HG02885 (cell line): ENCODE measurements at regions not wholly inside any gene's neighbourhood (a gene's known extent, or its start where the extent isn't known, plus 50 kb on each side); places are given as distances from the start of the nearest gene placed in this dataset.

ENCODE experiments used
- ATAC-seq: cut with Tn5 transposase; IDR thresholded peaks from one replicate; pipeline ENCODE4 v1.9.1; 2021; ENCODE audit warnings: mild to moderate bottlenecking; ENCODE audit not compliant: unreplicated experiment, poor library complexity

DNA sequence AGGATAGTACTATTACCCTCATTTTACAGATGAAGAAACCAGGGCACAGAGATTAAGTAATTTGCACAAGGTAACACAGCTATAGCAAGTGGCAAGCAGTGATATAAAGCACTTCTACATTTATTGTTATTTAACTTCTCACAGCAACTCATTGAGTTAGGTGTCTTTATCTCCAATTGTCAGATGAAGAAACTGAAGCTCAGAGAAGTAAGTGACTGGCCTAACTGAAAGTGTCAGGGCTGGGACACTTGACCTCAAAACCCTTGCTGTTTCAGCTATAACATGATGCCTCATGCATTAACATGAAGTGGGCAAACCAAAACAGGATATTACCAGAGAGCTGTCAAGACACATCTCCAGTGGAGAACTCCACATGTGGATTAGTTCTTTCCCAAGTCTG lies 65.8 kb upstream of the LEKR1 start:
- peak; percentile 86 for ATAC-seq

DNA sequence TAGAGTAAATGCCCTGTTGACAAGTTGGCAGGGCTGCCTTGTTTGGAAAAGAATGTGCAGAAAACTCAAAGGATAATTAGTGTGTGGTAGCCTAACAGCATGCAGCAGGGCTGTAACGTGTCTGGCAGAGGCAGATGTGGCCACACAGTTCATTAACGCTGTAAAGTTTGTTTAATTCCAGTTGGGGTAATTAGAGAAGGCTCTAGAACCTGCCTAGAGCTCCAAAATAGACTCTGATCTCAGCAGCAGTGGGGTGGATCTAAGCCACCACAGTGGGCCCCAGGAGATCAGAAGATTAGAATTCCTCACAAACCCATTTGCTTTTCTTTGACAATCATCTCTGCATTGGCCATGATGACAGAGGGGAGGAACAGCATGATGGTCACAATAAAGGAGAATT lies 65.1 kb upstream of the LEKR1 start:
- ATAC-seq: no peak

DNA sequence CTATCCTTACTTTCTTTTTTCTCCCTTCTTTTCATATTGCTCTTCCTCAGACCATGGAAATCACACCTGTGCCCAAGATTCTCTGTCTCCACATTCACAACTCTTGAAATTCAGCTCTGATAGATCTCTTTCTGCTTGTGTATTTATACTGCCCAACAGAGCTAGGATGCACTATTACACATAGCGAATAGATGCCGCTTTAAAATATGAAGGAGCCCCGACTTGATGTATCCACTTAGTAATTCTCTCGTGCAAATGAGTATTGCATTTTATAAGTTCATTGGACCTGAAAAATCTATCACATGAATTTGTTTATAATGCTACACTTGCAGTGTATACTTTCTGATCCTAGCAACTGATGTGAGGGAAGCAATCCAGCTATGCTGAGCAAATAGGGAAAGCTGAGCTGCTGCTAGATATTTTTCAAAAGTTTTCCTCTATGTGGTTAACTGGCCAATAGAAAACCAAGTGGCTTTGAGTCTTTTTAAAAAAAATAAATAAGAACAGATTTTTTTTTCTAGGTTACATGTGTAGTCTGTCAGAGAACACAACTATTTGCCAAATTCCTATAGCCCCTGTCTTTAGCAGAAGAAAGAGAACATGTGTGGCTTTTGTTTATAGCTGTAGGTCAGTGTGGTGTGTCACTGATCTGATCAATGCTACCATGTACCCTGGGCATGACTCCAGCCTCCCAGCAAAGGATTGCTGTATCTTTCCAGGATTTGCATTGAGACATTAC lies 64.3 kb upstream of the LEKR1 start:
- no peak for ATAC-seq

- no peak for ATAC-seq
Measured at GRCh38 chr3:156762631-156763185, 63.4 kb upstream of the LEKR1 start.

- no peak for ATAC-seq
Measured at GRCh38 chr3:156763386-156763785, 62.8 kb upstream of the LEKR1 start.

DNA sequence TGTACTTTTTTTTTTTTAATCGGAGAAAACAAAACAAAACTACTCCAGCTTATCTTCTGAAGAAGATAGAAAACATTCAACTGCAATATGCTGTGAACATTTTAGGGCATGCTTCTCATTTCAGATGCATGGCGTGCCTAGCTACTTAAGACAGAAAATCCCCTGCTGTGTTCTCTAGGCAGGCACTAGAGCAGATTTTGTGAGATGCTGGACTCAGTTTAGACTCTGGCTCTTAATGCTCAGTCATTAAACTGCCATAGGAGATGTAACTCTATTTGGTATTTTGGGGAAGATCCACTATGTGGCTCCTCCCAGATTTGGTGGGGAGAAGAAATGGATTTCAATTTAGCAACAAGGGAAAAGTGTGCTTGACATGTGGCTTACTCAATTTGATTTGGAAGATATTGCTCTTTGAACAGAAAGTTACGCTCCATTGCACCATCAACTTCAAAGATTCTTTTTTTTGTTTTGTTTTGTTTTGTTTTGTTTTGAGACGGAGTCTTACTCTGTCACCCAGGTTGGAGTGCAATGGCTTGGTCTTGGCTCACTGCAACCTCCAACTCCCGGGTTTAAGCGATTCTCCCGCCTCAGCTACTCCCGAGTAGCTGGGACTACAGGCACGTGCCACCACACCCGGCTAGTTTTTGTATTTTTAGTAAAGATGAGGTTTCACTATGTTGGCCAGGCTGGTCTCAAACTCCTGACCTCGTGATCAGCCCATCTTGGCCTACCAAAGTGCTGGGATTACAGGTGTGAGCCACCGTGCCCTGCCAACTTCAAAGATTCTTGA lies 62.0 kb upstream of the LEKR1 start:
- ATAC-seq: no peak

DNA sequence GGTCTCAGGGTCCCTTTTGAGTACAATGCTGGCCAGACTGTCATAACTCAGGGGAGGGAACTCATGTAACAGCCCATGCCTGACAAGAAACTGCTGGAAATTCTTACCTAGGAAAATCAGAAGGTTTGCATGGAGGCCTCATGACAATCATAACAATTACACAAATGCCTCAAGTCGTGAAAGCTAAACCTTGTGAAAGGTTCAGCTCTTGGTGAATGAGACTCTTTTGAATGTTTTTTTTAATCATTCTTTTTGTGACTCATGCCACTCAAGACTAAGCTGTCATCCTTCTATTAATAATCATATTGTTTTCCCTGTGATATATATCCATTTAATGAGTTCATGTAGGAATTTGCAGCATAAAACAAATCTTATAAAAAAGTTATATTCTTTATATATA lies 61.4 kb upstream of the LEKR1 start:
- ATAC-seq: no peak

DNA sequence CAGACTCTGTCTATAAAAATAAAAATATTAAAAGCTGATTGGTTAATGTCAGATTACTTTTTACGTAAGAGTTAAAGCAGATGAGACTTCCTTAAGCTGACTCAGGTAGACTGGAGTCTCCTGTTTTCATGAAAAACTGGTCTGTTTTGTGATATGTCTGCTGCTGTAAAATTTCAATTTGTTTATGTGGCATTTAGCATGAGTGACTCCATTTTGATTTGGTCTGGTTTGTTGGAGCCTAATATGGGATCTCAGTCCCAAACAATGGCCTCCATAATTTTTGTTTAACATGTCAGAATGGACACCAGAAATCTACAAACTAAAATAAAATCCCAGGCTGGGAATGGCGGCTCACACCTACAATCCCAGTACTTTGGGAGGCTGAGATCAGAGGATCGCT lies 57.8 kb upstream of the LEKR1 start:
- ATAC-seq: no peak

DNA sequence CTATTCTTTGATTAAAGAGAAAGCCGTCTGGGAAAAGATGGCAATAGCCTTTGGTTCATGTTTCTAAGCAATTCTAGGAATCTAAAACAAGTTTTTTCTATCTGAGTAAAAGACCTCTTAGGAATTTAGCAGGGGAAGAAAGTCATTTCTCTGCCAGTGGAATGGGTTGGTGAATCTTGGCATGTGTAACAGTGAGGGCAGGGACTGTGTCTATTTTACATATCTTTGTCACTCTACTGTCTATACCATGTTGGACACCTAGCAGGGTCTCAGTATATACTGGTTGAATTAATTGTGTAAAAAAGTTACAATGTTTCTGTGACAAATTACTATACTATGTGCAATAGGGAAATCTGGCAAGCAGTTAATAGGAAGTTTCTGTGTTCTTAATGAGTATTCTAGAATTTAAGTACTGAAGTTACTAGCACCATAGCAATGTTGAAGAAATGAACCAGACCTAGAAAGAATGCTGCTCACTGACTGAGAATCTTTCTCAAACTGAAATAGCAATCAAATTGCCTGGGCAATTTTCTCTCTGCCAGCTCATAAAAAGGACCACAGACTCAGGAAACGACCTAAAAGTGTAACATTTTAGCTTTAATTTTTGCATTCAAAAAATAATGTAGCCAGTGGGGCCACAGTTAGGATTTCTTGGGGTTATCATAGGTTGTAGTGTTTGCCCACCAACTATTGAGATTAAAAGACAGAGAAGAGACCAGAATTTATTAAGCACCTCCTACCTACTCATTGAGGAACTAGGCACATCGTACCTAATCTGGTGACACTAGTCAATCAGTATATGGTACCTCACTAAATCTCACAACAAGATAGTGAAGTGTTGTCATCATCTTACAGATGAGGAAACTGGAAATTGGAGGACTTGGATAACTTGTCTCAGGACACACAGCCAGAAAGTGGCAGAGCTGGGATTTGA lies 56.2 kb upstream of the LEKR1 start:
- no peak for ATAC-seq

- ATAC-seq: no peak
Measured at GRCh38 chr3:156770699-156771414, 55.3 kb upstream of the LEKR1 start.

- no peak for ATAC-seq
Measured at GRCh38 chr3:156772588-156773206, 53.5 kb upstream of the LEKR1 start.

DNA sequence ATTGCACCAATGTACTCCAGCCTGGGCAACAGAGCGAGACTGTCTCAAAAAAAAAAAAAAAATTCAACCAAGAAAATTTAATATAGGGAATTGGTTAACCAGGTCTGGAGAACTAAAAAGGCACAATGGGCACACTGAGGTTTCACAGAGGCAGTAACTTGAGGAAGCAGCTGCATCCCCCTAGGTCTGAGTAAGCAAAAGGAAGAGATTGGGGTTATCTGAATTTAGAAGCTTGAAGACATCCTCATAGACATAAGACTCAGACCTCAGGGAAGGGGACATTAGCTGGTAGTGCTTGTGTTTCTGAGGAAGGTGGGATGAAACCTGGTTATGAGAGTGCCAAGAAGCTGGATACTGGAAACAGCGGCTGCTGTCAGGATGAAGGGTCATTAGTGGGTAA lies 50.1 kb upstream of the LEKR1 start:
- ATAC-seq: no peak
